Activated T-cell treated with anti-CD3 and anti-CD28 coated beads, Interleukin-2, amount 50 U/mL, for 72 hours (primary cell): ENCODE measurements at regions not wholly inside any gene's neighbourhood (a gene's known extent, or its start where the extent isn't known, plus 50 kb on each side); places are given as distances from the start of the nearest gene placed in this dataset.
"Not testable (repeated sequence)": the region's sequence is repeated elsewhere in the genome, so short reads cannot be mapped to it uniquely, and the experiment has no call there.

Experiments
- ATAC-seq, 2 donors: fragments of 150-1000 bp; cut with Tn5 transposase; replicated peaks in 1 of 2; 2 replicates each; pipeline ENCODE4 v1.10.0; 2021; ENCODE audit warnings: moderate library complexity in 2 of 2, mild to moderate bottlenecking in 1 of 2
- DNase-seq, 2 donors: peaks; one replicate each; pipeline ENCODE4 v3.0.0; 2021 to 2022; ENCODE audit warnings: mixed read lengths in 1 of 2
- H3K27ac Mint-ChIP-seq: one replicate; pipeline ENCODE4 v1.8.0; 2022; ENCODE audit warnings: mild to moderate bottlenecking, moderate library complexity, mixed read lengths
- H3K27me3 Mint-ChIP-seq: one replicate; pipeline ENCODE4 v1.8.0; 2022; ENCODE audit warnings: low read depth, mixed read lengths
- H3K36me3 Mint-ChIP-seq, 2 donors: one replicate each; pipeline ENCODE4 v1.8.0; 2022; ENCODE audit warnings: mixed read lengths in 2 of 2, mild to moderate bottlenecking in 1 of 2; ENCODE audit not compliant: insufficient read depth in 2 of 2
- H3K4me1 Mint-ChIP-seq: one replicate; pipeline ENCODE4 v1.8.0; 2022; ENCODE audit warnings: low read depth, mixed read lengths
- H3K4me3 Mint-ChIP-seq, 2 donors: one replicate each; pipeline ENCODE4 v1.8.0; 2022; ENCODE audit warnings: mild to moderate bottlenecking in 2 of 2, mixed read lengths in 2 of 2, moderate library complexity in 2 of 2
- H3K9me3 Mint-ChIP-seq, 2 donors: one replicate each; pipeline ENCODE4 v1.8.0; 2022; ENCODE audit warnings: mixed read lengths in 2 of 2

DNA sequence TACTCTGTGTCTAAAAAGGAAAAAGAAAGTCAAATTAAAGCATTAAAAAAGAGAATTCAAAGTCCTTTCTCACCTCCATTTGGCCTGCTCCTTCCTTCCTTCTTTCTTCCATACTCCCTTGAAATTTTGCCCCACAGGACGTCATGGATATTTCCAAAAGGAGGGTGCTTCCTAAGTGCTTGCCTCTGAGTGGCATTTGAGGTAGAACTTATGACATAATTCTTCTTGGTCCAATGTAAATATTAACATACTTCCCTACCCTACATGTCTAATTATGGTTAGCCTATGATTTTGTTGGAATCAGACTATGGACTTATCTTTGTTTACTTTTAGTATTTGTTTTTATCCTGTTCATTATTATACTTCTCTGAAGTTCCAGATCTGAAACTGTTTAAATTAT, 132.3 kb downstream of the PFDN4 start:
- H3K9me3 Mint-ChIP-seq, result no peaks in the 10 kb centered on the region
- ATAC-seq (no peak), DNase-seq (no peak)
- no peaks in the 10 kb centered on the region for H3K36me3 Mint-ChIP-seq
- no peaks in the 10 kb centered on the region for H3K4me1 Mint-ChIP-seq
- H3K27ac Mint-ChIP-seq, result no peak overlapping the region
- no peak overlapping the region for H3K4me3 Mint-ChIP-seq
- H3K27me3 Mint-ChIP-seq, result peaks cover 12% of the 10 kb centered on the region

DNA sequence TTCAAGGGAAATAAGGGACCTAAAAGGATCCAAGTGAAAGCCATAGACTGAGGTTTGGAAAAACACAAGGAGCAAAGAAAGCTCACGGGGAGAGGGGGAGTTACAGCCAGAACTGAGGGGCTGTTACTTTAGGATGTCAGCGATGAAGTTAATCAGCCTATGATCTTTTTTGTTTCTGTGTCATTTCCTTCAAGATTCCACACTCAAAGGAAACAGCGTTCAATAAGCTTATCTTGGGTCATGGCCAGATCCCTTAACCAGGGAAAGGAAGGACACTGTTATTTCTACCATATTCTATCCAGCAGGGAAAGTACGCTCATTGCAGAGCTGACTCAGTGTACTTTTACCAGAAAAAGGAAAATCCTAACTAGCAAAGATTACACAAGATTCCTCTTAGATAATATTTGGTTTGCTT, 132.8 kb downstream of the PFDN4 start:
- Mint-ChIP-seq H3K9me3 (no peaks in the 10 kb centered on the region), H3K4me3 (no peak overlapping the region)
- ATAC-seq, result no peak

GRCh38 chr20:54342258-54342920, 133.0 kb upstream of the DOK5 start:
- Mint-ChIP-seq H3K36me3 (no peaks in the 10 kb centered on the region), H3K4me1 (no peaks in the 10 kb centered on the region), H3K27me3 (peaks cover 12% of the 10 kb centered on the region), H3K4me3 (no peak overlapping the region), H3K9me3 (no peaks in the 10 kb centered on the region), H3K27ac (no peak overlapping the region)
- DNase-seq (no peak), ATAC-seq (no peak)

More for the DNA sequence above, 132.8 kb downstream of the PFDN4 start:
- H3K4me1 Mint-ChIP-seq, result no peaks in the 10 kb centered on the region
- no peak for DNase-seq
- no peaks in the 10 kb centered on the region for H3K36me3 Mint-ChIP-seq
- H3K27me3 Mint-ChIP-seq, result peaks cover 10% of the 10 kb centered on the region
- H3K27ac Mint-ChIP-seq, result no peak overlapping the region

GRCh38 chr20:54343099-54343498, 132.3 kb upstream of the DOK5 start:
- DNase-seq (no peak), ATAC-seq (no peak)
- Mint-ChIP-seq H3K4me1 (no peaks in the 10 kb centered on the region), H3K36me3 (no peaks in the 10 kb centered on the region), H3K27ac (no peak overlapping the region), H3K4me3 (no peak overlapping the region), H3K27me3 (peaks cover 12% of the 10 kb centered on the region), H3K9me3 (no peaks in the 10 kb centered on the region)

- no peaks in the 10 kb centered on the region for H3K4me1 Mint-ChIP-seq
- no peak for DNase-seq
These were observed 131.8 kb upstream of the DOK5 start for GRCh38 chr20:54343634-54344033.

GRCh38 chr20:54344832-54345231, 130.6 kb upstream of the DOK5 start:
- H3K9me3 Mint-ChIP-seq, result peaks cover 0 to 1% of the 10 kb centered on the region in 2 donors
- no peak overlapping the region for H3K27ac Mint-ChIP-seq
- H3K4me1 Mint-ChIP-seq, result no peaks in the 10 kb centered on the region
- peaks cover 0 to 2% of the 10 kb centered on the region in 2 donors for H3K36me3 Mint-ChIP-seq
- no peak overlapping the region for H3K4me3 Mint-ChIP-seq
- no peak for ATAC-seq
- H3K27me3 Mint-ChIP-seq, result peaks cover 20% of the 10 kb centered on the region
- no peak for DNase-seq

More at GRCh38 chr20:54343634-54344033, 131.8 kb upstream of the DOK5 start:
- no peak for ATAC-seq
- Mint-ChIP-seq H3K27ac (no peak overlapping the region), H3K36me3 (peaks cover 0 to 1% of the 10 kb centered on the region in 2 donors), H3K9me3 (no peaks in the 10 kb centered on the region), H3K27me3 (peaks cover 16% of the 10 kb centered on the region), H3K4me3 (no peak overlapping the region)

GRCh38 chr20:54345301-54345724, 130.1 kb upstream of the DOK5 start:
- DNase-seq, result no peak
- Mint-ChIP-seq H3K4me3 (peak overlapping the region in 1 of 2 donors; percentile 45), H3K36me3 (peaks cover 0 to 2% of the 10 kb centered on the region in 2 donors), H3K27me3 (peaks cover 20% of the 10 kb centered on the region), H3K4me1 (no peaks in the 10 kb centered on the region), H3K27ac (no peak overlapping the region), H3K9me3 (peaks cover 0 to 1% of the 10 kb centered on the region in 2 donors)
- peak in 1 of 2 donors; percentile 36 for ATAC-seq

- Mint-ChIP-seq H3K27me3 (peaks cover 20% of the 10 kb centered on the region), H3K4me3 (no peak overlapping the region), H3K9me3 (peaks cover 0 to 1% of the 10 kb centered on the region in 2 donors), H3K27ac (no peak overlapping the region), H3K36me3 (peaks cover 0 to 2% of the 10 kb centered on the region in 2 donors), H3K4me1 (no peaks in the 10 kb centered on the region)
- ATAC-seq (no peak), DNase-seq (no peak)
These were observed 129.6 kb upstream of the DOK5 start for GRCh38 chr20:54345821-54346220.

DNA sequence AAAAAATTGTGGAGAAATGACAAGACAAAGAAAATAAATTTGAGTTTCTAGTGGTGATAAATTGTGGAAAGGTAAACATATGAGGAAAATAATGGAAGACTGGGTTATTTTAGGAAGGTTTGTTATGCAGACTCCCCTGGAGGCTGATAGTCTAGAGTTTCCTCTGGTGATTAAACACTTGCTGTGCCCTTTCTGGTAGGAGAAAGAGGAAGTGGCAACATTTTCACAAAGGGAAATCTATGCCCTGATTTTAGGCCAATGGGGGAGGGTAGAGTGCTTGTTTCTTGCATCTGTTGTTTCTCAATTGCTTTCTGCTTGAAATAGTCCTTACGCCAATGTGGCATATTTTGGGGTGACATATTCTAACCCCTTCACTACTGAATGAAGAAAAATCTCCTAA, 129.1 kb upstream of the DOK5 start:
- DNase-seq, result no peak
- Mint-ChIP-seq H3K27me3 (peaks cover 20% of the 10 kb centered on the region), H3K4me1 (peaks cover under 1% of the 10 kb centered on the region), H3K4me3 (no peak overlapping the region), H3K27ac (no peak overlapping the region), H3K36me3 (peaks cover 0 to 2% of the 10 kb centered on the region in 2 donors), H3K9me3 (peaks cover 0 to 1% of the 10 kb centered on the region in 2 donors)
- no peak for ATAC-seq

GRCh38 chr20:54347166-54347833, 128.1 kb upstream of the DOK5 start:
- peaks cover 6% of the 10 kb centered on the region for H3K4me1 Mint-ChIP-seq
- no peak overlapping the region for H3K4me3 Mint-ChIP-seq
- peaks cover 0 to 1% of the 10 kb centered on the region in 2 donors for H3K9me3 Mint-ChIP-seq
- H3K27me3 Mint-ChIP-seq, result peaks cover 26% of the 10 kb centered on the region
- H3K27ac Mint-ChIP-seq, result no peak overlapping the region
- H3K36me3 Mint-ChIP-seq, result peaks cover 0 to 2% of the 10 kb centered on the region in 2 donors
- ATAC-seq (no peak), DNase-seq (no peak)

GRCh38 chr20:54350415-54350814, 125.0 kb upstream of the DOK5 start:
- ATAC-seq (peak in 1 of 2 donors; percentile 20), DNase-seq (no peak)
- Mint-ChIP-seq H3K4me3 (peak overlapping the region; percentile 10 to 12), H3K27me3 (peaks cover 34% of the 10 kb centered on the region), H3K36me3 (peaks cover 0 to 2% of the 10 kb centered on the region in 2 donors), H3K9me3 (peaks cover 0 to 1% of the 10 kb centered on the region in 2 donors), H3K4me1 (peaks cover 6% of the 10 kb centered on the region), H3K27ac (peak overlapping the region; percentile 67)

- peak overlapping the region in 1 of 2 donors; percentile 37 for H3K4me3 Mint-ChIP-seq
- ATAC-seq, result peak; percentile 65 to 68
- peaks cover 0 to 2% of the 10 kb centered on the region in 2 donors for H3K36me3 Mint-ChIP-seq
- peaks cover 34% of the 10 kb centered on the region for H3K27me3 Mint-ChIP-seq
- H3K9me3 Mint-ChIP-seq, result peaks cover 0 to 1% of the 10 kb centered on the region in 2 donors
- peaks cover 6% of the 10 kb centered on the region for H3K4me1 Mint-ChIP-seq
- peak; percentile 5 to 10 for DNase-seq
- peak overlapping the region; percentile 55 for H3K27ac Mint-ChIP-seq
These were observed 123.8 kb upstream of the DOK5 start for GRCh38 chr20:54351371-54352136.

DNA sequence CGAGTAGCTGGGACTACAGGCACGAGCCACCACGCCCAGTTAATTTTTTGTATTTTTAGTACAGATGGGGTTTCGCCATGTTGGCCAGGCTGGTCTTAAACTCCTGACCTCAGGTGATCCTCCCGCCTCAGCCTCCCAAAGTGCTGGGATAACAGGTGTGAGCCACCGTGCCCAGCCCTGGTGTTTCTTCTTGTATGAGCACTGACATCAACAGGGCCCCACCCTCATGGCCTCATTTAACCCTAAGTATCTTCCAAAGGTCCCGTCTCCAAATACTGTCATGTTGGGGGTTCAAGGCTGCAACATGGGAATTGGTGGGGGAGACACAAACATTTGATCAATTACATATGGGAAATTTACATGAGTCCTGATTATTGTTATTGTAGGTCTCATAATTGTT, 122.9 kb upstream of the DOK5 start:
- peaks cover 29% of the 10 kb centered on the region for H3K27me3 Mint-ChIP-seq
- ATAC-seq, H3K36me3 Mint-ChIP-seq, H3K27ac Mint-ChIP-seq, H3K9me3 Mint-ChIP-seq, H3K4me1 Mint-ChIP-seq, DNase-seq, H3K4me3 Mint-ChIP-seq: not testable (repeated sequence)
